GM23338 (cell line): ENCODE measurements at regions not wholly inside any gene's neighbourhood (a gene's known extent, or its start where the extent isn't known, plus 50 kb on each side); places are given as distances from the start of the nearest gene placed in this dataset.
A peak's percentile ranks its signal among the peaks of the same experiment; 100 is the strongest.

ENCODE experiments used
- ATAC-seq: fragments of 200-7000 bp; cut with Tn5 transposase; 3 replicates; pipeline ENCODE4 v1.9.1; 2020
- DNase-seq: peaks from one replicate; pipeline ENCODE4 v3.0.0-alpha.2; 2015; ENCODE audit warnings: low spot score
- H2AFZ ChIP-seq: fragments of 200-600 bp; sonication (generic); 2 replicates; pipeline ENCODE4 v1.8.0; 2016; ENCODE audit warnings: antibody characterized with exemption, mild to moderate bottlenecking, moderate library complexity
- H3F3A ChIP-seq: fragments of 200-600 bp; sonication (generic); replicated peaks from 2 replicates; pipeline ENCODE4 v1.8.0; 2017; ENCODE audit warnings: antibody characterized with exemption, mixed run types, low read depth
- H3K27ac ChIP-seq: fragments of 200-600 bp; sonication (generic); 2 replicates; pipeline ENCODE4 v1.6.1; 2016; ENCODE audit warnings: low read depth
- H3K27me3 ChIP-seq: fragments of 200-600 bp; sonication (generic); 2 replicates; pipeline ENCODE4 v1.8.0; 2016; ENCODE audit warnings: mild to moderate bottlenecking, mixed run types, moderate library complexity; ENCODE audit not compliant: insufficient read depth
- H3K36me3 ChIP-seq: fragments of 200-600 bp; sonication (generic); 2 replicates; pipeline ENCODE4 v1.8.0; 2016; ENCODE audit warnings: mild to moderate bottlenecking; ENCODE audit not compliant: insufficient read depth
- H3K4me1 ChIP-seq: fragments of 200-600 bp; sonication (generic); 2 replicates; pipeline ENCODE4 v1.8.0; 2016; ENCODE audit warnings: mild to moderate bottlenecking, moderate library complexity; ENCODE audit not compliant: insufficient read depth
- H3K4me2 ChIP-seq: fragments of 200-600 bp; sonication (generic); 2 replicates; pipeline ENCODE4 v1.7.1; 2017; ENCODE audit warnings: mixed run types
- H3K4me3 ChIP-seq: fragments of 200-600 bp; sonication (generic); 2 replicates; pipeline ENCODE4 v1.6.1; 2016; ENCODE audit warnings: mixed run types
- H3K79me2 ChIP-seq: fragments of 200-600 bp; sonication (generic); replicated peaks from 2 replicates; pipeline ENCODE4 v1.8.0; 2017; ENCODE audit warnings: mild to moderate bottlenecking; ENCODE audit not compliant: insufficient read depth
- H3K9me2 ChIP-seq: fragments of 200-600 bp; sonication (generic); 2 replicates; pipeline ENCODE4 v1.8.0; 2017; ENCODE audit not compliant: insufficient read depth
- H4K20me1 ChIP-seq: fragments of 200-600 bp; sonication (generic); replicated peaks from 2 replicates; pipeline ENCODE4 v1.8.0; 2017; ENCODE audit warnings: mild to moderate bottlenecking; ENCODE audit not compliant: insufficient read depth
- H3K27ac Mint-ChIP-seq: 2 replicates; pipeline ENCODE4 v1.8.0; 2020; ENCODE audit warnings: inconsistent platforms, mild to moderate bottlenecking, moderate library complexity, mixed read lengths
- H3K27me3 Mint-ChIP-seq: 3 replicates; pipeline ENCODE4 v1.8.0; 2022; ENCODE audit warnings: low read depth, mild to moderate bottlenecking, moderate library complexity, mixed read lengths, inconsistent platforms; ENCODE audit not compliant: insufficient read depth, poor library complexity
- H3K36me3 Mint-ChIP-seq: 3 replicates; pipeline ENCODE4 v1.8.0; 2021; ENCODE audit warnings: low read depth, mild to moderate bottlenecking, inconsistent platforms, moderate library complexity, mixed read lengths
- H3K4me1 Mint-ChIP-seq: 3 replicates; pipeline ENCODE4 v1.8.0; 2020; ENCODE audit warnings: mild to moderate bottlenecking, inconsistent platforms, mixed read lengths
- H3K4me3 Mint-ChIP-seq: 3 replicates; pipeline ENCODE4 v1.8.0; 2021; ENCODE audit warnings: moderate library complexity, mild to moderate bottlenecking, inconsistent platforms, mixed read lengths
- H3K9me3 Mint-ChIP-seq: 3 replicates; pipeline ENCODE4 v1.8.0; 2020; ENCODE audit warnings: moderate library complexity, mild to moderate bottlenecking, inconsistent platforms, mixed read lengths
- CREB1 ChIP-seq: fragments of 250-450 bp; sonication (Bioruptor Pico); IDR thresholded peaks from 2 replicates; pipeline ENCODE4 v1.5.0; 2020; ENCODE audit warnings: low read depth, mild to moderate bottlenecking, moderate library complexity
- EZH2 ChIP-seq: fragments of 200-600 bp; sonication (generic); IDR thresholded peaks from one replicate; pipeline ENCODE4 v1.8.0; 2017; ENCODE audit warnings: antibody characterized with exemption, mild to moderate bottlenecking, low read depth; ENCODE audit not compliant: unreplicated experiment
- EZH2phosphoT487 ChIP-seq: fragments of 200-600 bp; sonication (generic); IDR thresholded peaks from one replicate; pipeline ENCODE4 v1.8.1; 2018; ENCODE audit warnings: antibody characterized with exemption; ENCODE audit not compliant: unreplicated experiment
- JUNB ChIP-seq: IDR thresholded peaks from one replicate; pipeline ENCODE4 v1.6.1; 2016; ENCODE audit warnings: antibody characterized with exemption; ENCODE audit not compliant: unreplicated experiment
- NANOG ChIP-seq: IDR thresholded peaks from 2 replicates; pipeline ENCODE4 v1.6.1; 2016; ENCODE audit warnings: antibody characterized with exemption, borderline replicate concordance
- STAT1 ChIP-seq: IDR thresholded peaks from one replicate; pipeline ENCODE4 v1.6.1; 2016; ENCODE audit warnings: antibody characterized with exemption; ENCODE audit not compliant: unreplicated experiment
- ZNF114 ChIP-seq: fragments of 250-450 bp; sonication (Bioruptor Pico); IDR thresholded peaks from 2 replicates; pipeline ENCODE4 v1.5.0; 2020; ENCODE audit warnings: mild to moderate bottlenecking, moderate library complexity
- ZNF331 ChIP-seq: fragments of 250-450 bp; sonication (Bioruptor Pico); IDR thresholded peaks from 2 replicates; pipeline ENCODE4 v1.5.0; 2020; ENCODE audit warnings: low read depth, mild to moderate bottlenecking, moderate library complexity
- TF ChIP-seq, protein P1 (sequence below): IDR thresholded peaks from 2 replicates; pipeline ENCODE4 v1.6.1; 2016; ENCODE audit warnings: antibody characterized with exemption
- TF ChIP-seq, protein P2 (sequence below), 2 experiments: fragments of 200-600 bp in 1 of 2; sonication (generic) in 1 of 2; conservative IDR thresholded peaks; 2 replicates each; pipeline versions ENCODE4 v1.5.1 to v1.6.1; 2016 to 2017; ENCODE audit warnings: antibody characterized with exemption in 2 of 2, low read depth in 2 of 2, mild to moderate bottlenecking in 2 of 2, moderate library complexity in 1 of 2
- TF ChIP-seq, protein P3 (sequence below): IDR thresholded peaks from one replicate; pipeline ENCODE4 v1.6.1; 2018; ENCODE audit warnings: antibody characterized with exemption; ENCODE audit not compliant: unreplicated experiment

DNA sequence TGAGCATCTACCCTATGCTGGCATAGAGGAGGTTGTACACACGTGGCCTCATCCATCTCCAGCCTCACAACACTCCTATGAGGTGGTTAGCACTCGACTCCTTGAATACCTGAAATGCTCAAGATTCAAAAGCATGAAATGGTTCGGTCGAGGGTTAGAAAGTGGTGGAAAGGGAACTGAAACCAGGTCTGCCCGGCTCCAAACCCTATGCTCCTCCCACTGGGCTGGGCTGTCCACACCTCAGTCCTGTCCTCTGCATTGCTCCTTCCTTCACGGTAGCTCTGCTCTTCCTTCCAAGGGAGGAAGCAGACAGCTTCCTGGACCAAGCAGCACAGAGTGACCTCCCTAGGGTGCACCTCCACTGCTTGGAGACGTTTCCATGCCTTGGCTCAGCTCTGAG, 565.2 kb upstream of the ID2 start (continued):
- TF ChIP-seq, protein P1, sequence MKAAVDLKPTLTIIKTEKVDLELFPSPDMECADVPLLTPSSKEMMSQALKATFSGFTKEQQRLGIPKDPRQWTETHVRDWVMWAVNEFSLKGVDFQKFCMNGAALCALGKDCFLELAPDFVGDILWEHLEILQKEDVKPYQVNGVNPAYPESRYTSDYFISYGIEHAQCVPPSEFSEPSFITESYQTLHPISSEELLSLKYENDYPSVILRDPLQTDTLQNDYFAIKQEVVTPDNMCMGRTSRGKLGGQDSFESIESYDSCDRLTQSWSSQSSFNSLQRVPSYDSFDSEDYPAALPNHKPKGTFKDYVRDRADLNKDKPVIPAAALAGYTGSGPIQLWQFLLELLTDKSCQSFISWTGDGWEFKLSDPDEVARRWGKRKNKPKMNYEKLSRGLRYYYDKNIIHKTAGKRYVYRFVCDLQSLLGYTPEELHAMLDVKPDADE: no peak
- no peak for TF ChIP-seq EZH2phosphoT487
- TF ChIP-seq STAT1: no peak

DNA sequence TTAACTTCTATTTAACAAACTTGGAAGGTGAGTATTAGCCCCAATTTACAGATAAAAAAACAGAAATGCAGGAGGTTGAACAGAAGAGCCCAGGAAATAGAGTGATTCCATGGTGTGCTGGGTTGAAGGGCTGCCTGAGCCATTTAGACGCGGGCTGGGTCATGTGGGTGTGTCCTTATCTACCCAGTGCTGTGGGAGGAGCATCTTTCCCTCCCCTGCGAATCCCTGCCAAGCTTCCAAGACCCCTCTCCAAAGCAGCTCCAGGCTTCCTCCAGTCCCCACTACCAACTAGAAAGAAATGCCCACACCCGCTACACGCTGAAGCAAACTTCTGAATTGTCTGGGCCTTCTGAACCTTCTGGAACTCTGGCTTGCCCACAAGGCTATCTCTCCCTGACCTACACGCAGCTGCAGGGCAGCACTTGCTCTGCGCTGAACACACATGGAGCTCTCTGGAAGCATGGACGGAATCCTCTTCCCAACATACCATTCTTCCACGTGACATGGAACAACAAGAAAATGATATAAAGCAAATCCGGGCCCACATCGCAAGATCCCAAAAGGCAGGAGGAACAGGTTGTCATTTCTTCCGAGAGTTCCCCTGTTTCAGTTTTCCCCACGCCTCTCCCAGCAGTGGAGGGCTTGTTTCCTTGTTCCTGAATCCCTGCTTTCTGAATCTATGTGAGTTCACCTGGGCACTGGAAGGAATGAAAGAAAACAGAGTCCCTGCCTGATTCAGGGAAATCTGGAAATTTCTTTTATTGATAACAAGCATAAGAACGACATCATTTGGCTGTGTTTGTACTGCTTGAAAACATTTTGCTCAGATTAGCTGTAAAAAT, 562.7 kb upstream of the ID2 start:
- no peak overlapping the region for H3K4me2 ChIP-seq

DNA sequence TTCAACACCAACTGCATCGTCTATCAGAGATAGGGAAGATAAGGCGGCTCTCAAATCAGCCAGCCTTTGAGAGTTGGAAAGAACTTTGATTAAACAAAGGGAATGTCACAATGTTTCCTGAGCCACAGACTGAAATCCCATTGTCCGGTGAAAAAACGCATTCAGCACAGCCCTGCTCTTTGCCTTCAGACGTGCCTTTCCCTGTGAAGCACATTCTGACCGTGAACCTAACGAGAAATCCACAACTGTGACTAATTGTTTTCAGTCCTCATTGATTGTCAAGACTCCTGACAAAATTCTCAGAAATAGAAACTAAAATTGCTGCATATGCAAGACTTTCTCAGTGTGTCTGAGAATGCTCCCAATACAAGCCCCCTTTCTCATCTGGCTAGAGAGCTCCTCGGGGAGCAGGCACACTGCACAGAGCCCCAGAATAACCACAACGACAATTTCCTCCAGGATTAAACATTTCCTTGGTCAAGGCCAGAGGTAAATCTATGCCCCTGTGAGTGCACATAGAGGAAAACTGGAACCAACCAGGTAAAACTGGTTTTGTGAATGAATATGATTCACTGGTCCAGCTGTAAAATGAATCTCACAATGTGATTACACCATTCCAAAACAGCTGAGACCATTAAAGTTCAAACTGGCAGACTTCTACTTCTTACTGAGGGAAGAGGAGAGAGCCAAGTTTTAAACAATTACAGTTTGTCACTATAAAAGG, 561.9 kb upstream of the ID2 start:
- Mint-ChIP-seq H3K27me3 (peaks cover 5% of the 10 kb centered on the region), H3K9me3 (no peaks in the 10 kb centered on the region), H3K27ac (peak overlapping the region; percentile 32; the same call in 1 of the 2 replicates), H3K4me1 (peaks cover 11% of the 10 kb centered on the region), H3K36me3 (no peaks in the 10 kb centered on the region), H3K4me3 (no peak overlapping the region)
- no peak overlapping the region for H3K4me2 ChIP-seq
- no peaks in the 10 kb centered on the region for H3K27me3 ChIP-seq
- H3K36me3 ChIP-seq: no peaks in the 10 kb centered on the region
- peak overlapping the region; percentile 83 for H2AFZ ChIP-seq
- H4K20me1 ChIP-seq: no peaks in the 10 kb centered on the region
- ATAC-seq (no peak), DNase-seq (no peak)
- H3K4me1 ChIP-seq: peaks cover 4% of the 10 kb centered on the region; the same call in 1 of the 2 replicates
- H3K27ac ChIP-seq: no peak overlapping the region
- no peaks in the 10 kb centered on the region for H3K79me2 ChIP-seq
- no peaks in the 10 kb centered on the region for H3F3A ChIP-seq
- no peaks in the 10 kb centered on the region for H3K9me2 ChIP-seq
- no peak overlapping the region for H3K4me3 ChIP-seq
- TF ChIP-seq EZH2 (no peak), ZNF331 (no peak), ZNF114 (CRISPR knock-in tag) (no peak), CREB1 (CRISPR knock-in tag) (no peak), JUNB (no peak), STAT1 (no peak), NANOG (no peak)
- TF ChIP-seq, protein P1: no peak
- TF ChIP-seq, protein P2, sequence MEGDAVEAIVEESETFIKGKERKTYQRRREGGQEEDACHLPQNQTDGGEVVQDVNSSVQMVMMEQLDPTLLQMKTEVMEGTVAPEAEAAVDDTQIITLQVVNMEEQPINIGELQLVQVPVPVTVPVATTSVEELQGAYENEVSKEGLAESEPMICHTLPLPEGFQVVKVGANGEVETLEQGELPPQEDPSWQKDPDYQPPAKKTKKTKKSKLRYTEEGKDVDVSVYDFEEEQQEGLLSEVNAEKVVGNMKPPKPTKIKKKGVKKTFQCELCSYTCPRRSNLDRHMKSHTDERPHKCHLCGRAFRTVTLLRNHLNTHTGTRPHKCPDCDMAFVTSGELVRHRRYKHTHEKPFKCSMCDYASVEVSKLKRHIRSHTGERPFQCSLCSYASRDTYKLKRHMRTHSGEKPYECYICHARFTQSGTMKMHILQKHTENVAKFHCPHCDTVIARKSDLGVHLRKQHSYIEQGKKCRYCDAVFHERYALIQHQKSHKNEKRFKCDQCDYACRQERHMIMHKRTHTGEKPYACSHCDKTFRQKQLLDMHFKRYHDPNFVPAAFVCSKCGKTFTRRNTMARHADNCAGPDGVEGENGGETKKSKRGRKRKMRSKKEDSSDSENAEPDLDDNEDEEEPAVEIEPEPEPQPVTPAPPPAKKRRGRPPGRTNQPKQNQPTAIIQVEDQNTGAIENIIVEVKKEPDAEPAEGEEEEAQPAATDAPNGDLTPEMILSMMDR (conservative IDR thresholded peaks at IDR 0.05; ENCODE audit: low read depth in 2 of 2): no peak
- TF ChIP-seq, protein P3, sequence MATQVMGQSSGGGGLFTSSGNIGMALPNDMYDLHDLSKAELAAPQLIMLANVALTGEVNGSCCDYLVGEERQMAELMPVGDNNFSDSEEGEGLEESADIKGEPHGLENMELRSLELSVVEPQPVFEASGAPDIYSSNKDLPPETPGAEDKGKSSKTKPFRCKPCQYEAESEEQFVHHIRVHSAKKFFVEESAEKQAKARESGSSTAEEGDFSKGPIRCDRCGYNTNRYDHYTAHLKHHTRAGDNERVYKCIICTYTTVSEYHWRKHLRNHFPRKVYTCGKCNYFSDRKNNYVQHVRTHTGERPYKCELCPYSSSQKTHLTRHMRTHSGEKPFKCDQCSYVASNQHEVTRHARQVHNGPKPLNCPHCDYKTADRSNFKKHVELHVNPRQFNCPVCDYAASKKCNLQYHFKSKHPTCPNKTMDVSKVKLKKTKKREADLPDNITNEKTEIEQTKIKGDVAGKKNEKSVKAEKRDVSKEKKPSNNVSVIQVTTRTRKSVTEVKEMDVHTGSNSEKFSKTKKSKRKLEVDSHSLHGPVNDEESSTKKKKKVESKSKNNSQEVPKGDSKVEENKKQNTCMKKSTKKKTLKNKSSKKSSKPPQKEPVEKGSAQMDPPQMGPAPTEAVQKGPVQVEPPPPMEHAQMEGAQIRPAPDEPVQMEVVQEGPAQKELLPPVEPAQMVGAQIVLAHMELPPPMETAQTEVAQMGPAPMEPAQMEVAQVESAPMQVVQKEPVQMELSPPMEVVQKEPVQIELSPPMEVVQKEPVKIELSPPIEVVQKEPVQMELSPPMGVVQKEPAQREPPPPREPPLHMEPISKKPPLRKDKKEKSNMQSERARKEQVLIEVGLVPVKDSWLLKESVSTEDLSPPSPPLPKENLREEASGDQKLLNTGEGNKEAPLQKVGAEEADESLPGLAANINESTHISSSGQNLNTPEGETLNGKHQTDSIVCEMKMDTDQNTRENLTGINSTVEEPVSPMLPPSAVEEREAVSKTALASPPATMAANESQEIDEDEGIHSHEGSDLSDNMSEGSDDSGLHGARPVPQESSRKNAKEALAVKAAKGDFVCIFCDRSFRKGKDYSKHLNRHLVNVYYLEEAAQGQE: no peak

More for the DNA sequence above, 562.7 kb upstream of the ID2 start:
- Histone ChIP-seq H4K20me1 (no peaks in the 10 kb centered on the region), H3K4me3 (no peak overlapping the region), H2AFZ (peak overlapping the region; percentile 83), H3K79me2 (no peaks in the 10 kb centered on the region), H3F3A (no peaks in the 10 kb centered on the region), H3K9me2 (no peaks in the 10 kb centered on the region), H3K4me1 (peaks cover 4% of the 10 kb centered on the region; the same call in 1 of the 2 replicates), H3K27ac (no peak overlapping the region), H3K36me3 (no peaks in the 10 kb centered on the region), H3K27me3 (no peaks in the 10 kb centered on the region)
- H3K4me1 Mint-ChIP-seq: peaks cover 11% of the 10 kb centered on the region
- ATAC-seq (peak; percentile 69), DNase-seq (no peak)
- H3K36me3 Mint-ChIP-seq: no peaks in the 10 kb centered on the region
- no peak overlapping the region for H3K27ac Mint-ChIP-seq
- H3K27me3 Mint-ChIP-seq: peaks cover 5% of the 10 kb centered on the region
- no peaks in the 10 kb centered on the region for H3K9me3 Mint-ChIP-seq
- H3K4me3 Mint-ChIP-seq: no peak overlapping the region
- TF ChIP-seq JUNB (no peak), EZH2 (no peak)
